K562 (cell line): ENCODE measurements at regions not wholly inside any gene's neighbourhood (a gene's known extent, or its start where the extent isn't known, plus 50 kb on each side); places are given as distances from the start of the nearest gene placed in this dataset.

Source experiments
- ELF1 ChIP-seq: fragments of 200-800 bp; sonication (Bioruptor generic); IDR thresholded peaks from 2 replicates; pipeline ENCODE4 v1.6.1; 2016; ENCODE audit warnings: missing genetic modification characterization, missing compliant biosample characterization
- EP400 ChIP-seq: fragments of 450-650 bp; IDR thresholded peaks from 2 replicates; pipeline ENCODE4 v1.6.1; 2017; ENCODE audit warnings: antibody characterized with exemption, mild to moderate bottlenecking, moderate library complexity
- ETS1 ChIP-seq: conservative IDR thresholded peaks from 2 replicates; pipeline ENCODE4 v1.6.1; 2011; ENCODE audit warnings: low read depth, mild to moderate bottlenecking, low read length; ENCODE audit not compliant: control insufficient read depth
- GABPB2 ChIP-seq: fragments of 250-450 bp; sonication (Bioruptor Pico); conservative IDR thresholded peaks from 2 replicates; pipeline ENCODE4 v1.5.1; 2021; ENCODE audit warnings: mild to moderate bottlenecking
- NFRKB ChIP-seq: fragments of 450-650 bp; IDR thresholded peaks from 2 replicates; pipeline ENCODE4 v1.6.1; 2016; ENCODE audit warnings: low read depth
- NFXL1 ChIP-seq: fragments of 450-650 bp; formaldehyde crosslinking; IDR thresholded peaks from 2 replicates; pipeline ENCODE4 v1.4.0; 2021; ENCODE audit warnings: mild to moderate bottlenecking
- NFYB ChIP-seq: IDR thresholded peaks from 2 replicates; pipeline ENCODE4 v1.6.1; 2011; ENCODE audit warnings: mild to moderate bottlenecking, moderate library complexity; ENCODE audit not compliant: insufficient read length; ENCODE audit errors: extremely low read depth
- RB1 ChIP-seq: fragments of 450-650 bp; IDR thresholded peaks from 2 replicates; pipeline ENCODE4 v1.6.1; 2017; ENCODE audit warnings: low read depth, mild to moderate bottlenecking
- SIN3A ChIP-seq, 2 experiments: fragments of 150-350 bp in 1 of 2; IDR thresholded peaks; 2 replicates each; pipeline ENCODE4 v1.6.1; 2011 to 2016; ENCODE audit warnings: borderline replicate concordance in 2 of 2, low read depth in 2 of 2, low read length in 2 of 2, mild to moderate bottlenecking in 2 of 2, moderate library complexity in 2 of 2; ENCODE audit not compliant: control insufficient read depth in 1 of 2
- SMAD4 ChIP-seq: fragments of 250-450 bp; sonication (Bioruptor Pico); conservative IDR thresholded peaks from 2 replicates; pipeline ENCODE4 v1.8.0; 2021; ENCODE audit warnings: inconsistent platforms, mild to moderate bottlenecking, moderate library complexity
- SNRNP70 ChIP-seq: fragments of 200-400 bp; formaldehyde crosslinking; optimal IDR thresholded peaks from 2 replicates; pipeline ENCODE3; 2017; ENCODE audit warnings: low read depth, low read length
- SPI1 ChIP-seq: IDR thresholded peaks from 2 replicates; pipeline ENCODE4 v1.6.1; 2011; ENCODE audit warnings: low read depth, low read length, control low read depth, borderline replicate concordance
- TBL1XR1 ChIP-seq, 2 experiments: IDR thresholded peaks; 2 replicates each; pipeline ENCODE4 v1.6.1; 2012; ENCODE audit warnings: improper control_type of control experiment in 2 of 2, low read length in 2 of 2, mild to moderate bottlenecking in 1 of 2
- TGIF2 ChIP-seq: sonication (generic); formaldehyde crosslinking; IDR thresholded peaks from 2 replicates; pipeline ENCODE4 v1.8.1; 2022; ENCODE audit warnings: mild to moderate bottlenecking, missing genetic modification reagents, moderate library complexity
- ZKSCAN3 ChIP-seq: fragments of 250-450 bp; sonication (Bioruptor Pico); IDR thresholded peaks from 2 replicates; pipeline ENCODE4 v1.4.0; 2020
- ZNF134 ChIP-seq: fragments of 250-450 bp; sonication (Bioruptor Pico); conservative IDR thresholded peaks from 2 replicates; pipeline ENCODE4 v1.4.0; 2020
- ZNF766 ChIP-seq: fragments of 200-800 bp; sonication (Bioruptor generic); conservative IDR thresholded peaks from 2 replicates; pipeline ENCODE4 v1.6.1; 2016; ENCODE audit warnings: missing genetic modification characterization, missing compliant biosample characterization
- ZNF780A ChIP-seq: fragments of 250-450 bp; sonication (Bioruptor Pico); IDR thresholded peaks from 2 replicates; pipeline ENCODE4 v1.5.0; 2021; ENCODE audit warnings: mild to moderate bottlenecking
- TF ChIP-seq, protein P1 (sequence below): fragments of 450-650 bp; IDR thresholded peaks from 2 replicates; pipeline ENCODE4 v1.6.1; 2014; ENCODE audit warnings: low read depth, mild to moderate bottlenecking, moderate library complexity, borderline replicate concordance
- TF ChIP-seq, protein P2 (sequence below): fragments of 450-650 bp; formaldehyde crosslinking; IDR thresholded peaks from 2 replicates; pipeline ENCODE4 v1.4.0; 2020; ENCODE audit warnings: mild to moderate bottlenecking
- TF ChIP-seq, protein P3 (sequence below): fragments of 450-650 bp; IDR thresholded peaks from 2 replicates; pipeline ENCODE4 v1.6.1; 2017; ENCODE audit warnings: mild to moderate bottlenecking, moderate library complexity
- TF ChIP-seq, protein P4 (sequence below): sonication (generic); formaldehyde crosslinking; IDR thresholded peaks from 2 replicates; pipeline ENCODE4 v1.5.0; 2020; ENCODE audit warnings: missing genetic modification reagents

DNA sequence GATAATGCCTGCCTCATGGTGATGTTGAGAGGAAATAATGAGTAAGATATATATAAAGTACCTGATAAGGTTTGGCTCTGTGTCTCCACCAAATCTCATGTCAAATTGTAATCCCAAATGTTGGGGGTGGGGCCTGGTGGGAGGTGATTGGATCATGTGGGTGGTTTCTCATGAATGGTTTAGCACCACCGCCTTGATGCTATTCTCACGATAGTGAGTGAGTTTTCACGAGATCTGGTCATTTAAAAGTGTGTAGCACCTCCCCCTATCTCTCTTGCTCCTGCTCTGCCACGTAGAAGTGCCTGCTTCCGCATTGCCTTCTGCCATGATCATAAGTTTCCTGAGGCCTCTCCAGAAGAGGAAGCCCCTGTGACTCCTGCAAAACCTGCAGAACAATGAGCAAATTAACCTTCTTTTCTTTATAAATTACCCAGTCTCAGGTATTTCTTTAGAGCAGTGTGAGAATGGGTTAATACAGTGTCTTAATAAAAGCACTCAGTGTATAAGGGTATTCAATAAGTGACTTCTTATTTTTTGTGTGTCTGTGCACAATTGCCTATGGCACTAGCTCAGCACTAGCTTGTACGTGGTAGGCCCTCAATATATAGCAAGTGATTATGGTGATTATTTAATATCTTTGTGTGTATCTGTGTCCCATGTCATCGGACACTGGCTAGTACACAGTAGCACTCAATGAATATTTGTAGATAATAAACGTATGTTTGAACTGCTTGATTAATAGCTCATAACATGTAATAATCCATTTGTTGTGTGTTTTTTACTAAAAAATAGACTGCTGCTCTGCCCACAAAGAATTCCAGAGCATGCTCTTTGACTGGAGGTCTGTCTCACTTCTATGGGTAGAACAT lies 138.1 kb upstream of the LMNTD1 start (continued):
- TF ChIP-seq, protein P1, sequence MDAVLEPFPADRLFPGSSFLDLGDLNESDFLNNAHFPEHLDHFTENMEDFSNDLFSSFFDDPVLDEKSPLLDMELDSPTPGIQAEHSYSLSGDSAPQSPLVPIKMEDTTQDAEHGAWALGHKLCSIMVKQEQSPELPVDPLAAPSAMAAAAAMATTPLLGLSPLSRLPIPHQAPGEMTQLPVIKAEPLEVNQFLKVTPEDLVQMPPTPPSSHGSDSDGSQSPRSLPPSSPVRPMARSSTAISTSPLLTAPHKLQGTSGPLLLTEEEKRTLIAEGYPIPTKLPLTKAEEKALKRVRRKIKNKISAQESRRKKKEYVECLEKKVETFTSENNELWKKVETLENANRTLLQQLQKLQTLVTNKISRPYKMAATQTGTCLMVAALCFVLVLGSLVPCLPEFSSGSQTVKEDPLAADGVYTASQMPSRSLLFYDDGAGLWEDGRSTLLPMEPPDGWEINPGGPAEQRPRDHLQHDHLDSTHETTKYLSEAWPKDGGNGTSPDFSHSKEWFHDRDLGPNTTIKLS: peak; percentile 87
- no peak for TF ChIP-seq ETS1
- TF ChIP-seq ZKSCAN3 (CRISPR knock-in tag): no peak
- TF ChIP-seq SMAD4 (CRISPR knock-in tag): peak; percentile 13; the same call in 1 of the 2 replicates
- TF ChIP-seq, protein P2, sequence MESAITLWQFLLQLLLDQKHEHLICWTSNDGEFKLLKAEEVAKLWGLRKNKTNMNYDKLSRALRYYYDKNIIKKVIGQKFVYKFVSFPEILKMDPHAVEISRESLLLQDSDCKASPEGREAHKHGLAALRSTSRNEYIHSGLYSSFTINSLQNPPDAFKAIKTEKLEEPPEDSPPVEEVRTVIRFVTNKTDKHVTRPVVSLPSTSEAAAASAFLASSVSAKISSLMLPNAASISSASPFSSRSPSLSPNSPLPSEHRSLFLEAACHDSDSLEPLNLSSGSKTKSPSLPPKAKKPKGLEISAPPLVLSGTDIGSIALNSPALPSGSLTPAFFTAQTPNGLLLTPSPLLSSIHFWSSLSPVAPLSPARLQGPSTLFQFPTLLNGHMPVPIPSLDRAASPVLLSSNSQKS (CRISPR knock-in tag): no peak
- peak; percentile 74 for TF ChIP-seq ELF1 (tag)
- no peak for TF ChIP-seq SIN3A (IDR thresholded peaks at IDR 0.05; ENCODE audit: borderline replicate concordance in 2 of 2, control insufficient read depth in 1 of 2, low read depth in 2 of 2, low read length in 2 of 2)
- TF ChIP-seq TGIF2 (CRISPR knock-in tag): no peak
- TF ChIP-seq, protein P3, sequence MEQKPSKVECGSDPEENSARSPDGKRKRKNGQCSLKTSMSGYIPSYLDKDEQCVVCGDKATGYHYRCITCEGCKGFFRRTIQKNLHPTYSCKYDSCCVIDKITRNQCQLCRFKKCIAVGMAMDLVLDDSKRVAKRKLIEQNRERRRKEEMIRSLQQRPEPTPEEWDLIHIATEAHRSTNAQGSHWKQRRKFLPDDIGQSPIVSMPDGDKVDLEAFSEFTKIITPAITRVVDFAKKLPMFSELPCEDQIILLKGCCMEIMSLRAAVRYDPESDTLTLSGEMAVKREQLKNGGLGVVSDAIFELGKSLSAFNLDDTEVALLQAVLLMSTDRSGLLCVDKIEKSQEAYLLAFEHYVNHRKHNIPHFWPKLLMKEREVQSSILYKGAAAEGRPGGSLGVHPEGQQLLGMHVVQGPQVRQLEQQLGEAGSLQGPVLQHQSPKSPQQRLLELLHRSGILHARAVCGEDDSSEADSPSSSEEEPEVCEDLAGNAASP: no peak
- TF ChIP-seq NFXL1 (CRISPR knock-in tag): 0 out of 2 replicates have a peak, but pooled peaks have one; percentile 7
- no peak for TF ChIP-seq NFYB
- TF ChIP-seq GABPB2 (CRISPR knock-in tag): peak; percentile 51; the same call in 1 of the 2 replicates
- no peak for TF ChIP-seq RB1
- TF ChIP-seq SNRNP70: no peak
- TF ChIP-seq, protein P4, sequence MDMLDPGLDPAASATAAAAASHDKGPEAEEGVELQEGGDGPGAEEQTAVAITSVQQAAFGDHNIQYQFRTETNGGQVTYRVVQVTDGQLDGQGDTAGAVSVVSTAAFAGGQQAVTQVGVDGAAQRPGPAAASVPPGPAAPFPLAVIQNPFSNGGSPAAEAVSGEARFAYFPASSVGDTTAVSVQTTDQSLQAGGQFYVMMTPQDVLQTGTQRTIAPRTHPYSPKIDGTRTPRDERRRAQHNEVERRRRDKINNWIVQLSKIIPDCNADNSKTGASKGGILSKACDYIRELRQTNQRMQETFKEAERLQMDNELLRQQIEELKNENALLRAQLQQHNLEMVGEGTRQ (CRISPR knock-in tag): no peak
- TF ChIP-seq SPI1: peak; percentile 37; the same call in 1 of the 2 replicates
- no peak for TF ChIP-seq ZNF780A (CRISPR knock-in tag)
- TF ChIP-seq TBL1XR1 (IDR thresholded peaks at IDR 0.05; ENCODE audit: low read length in 2 of 2): no peak
- 0 out of 2 replicates have a peak, but pooled peaks have one; percentile 12 for TF ChIP-seq ZNF134 (CRISPR knock-in tag)
- TF ChIP-seq EP400: 0 out of 2 replicates have a peak, but pooled peaks have one; percentile 16
- 0 out of 2 replicates have a peak, but pooled peaks have one; percentile 38 for TF ChIP-seq NFRKB
- TF ChIP-seq ZNF766 (CRISPR knock-in tag): peak; percentile 94
